ENCODE measurements at regions not wholly inside any gene's neighbourhood (a gene's known extent, or its start where the extent isn't known, plus 50 kb on each side); places are given as distances from the start of the nearest gene placed in this dataset.

GRCh38 chr13:90246687-90247345 lies 1100.7 kb upstream of the MIR17HG start:
- TF ChIP-seq CTCF (conservative IDR thresholded peaks at IDR 0.05; ENCODE audit: low read depth, low read length) (no peak), EZH2 (IDR thresholded peaks at IDR 0.05; ENCODE audit: low read length, unreplicated experiment) (no peak), EZH2phosphoT487 (IDR thresholded peaks at IDR 0.05; ENCODE audit: borderline replicate concordance, low read length) (no peak)
